Right cardiac atrium (tissue), 5 donors: ENCODE measurements at regions not wholly inside any gene's neighbourhood (a gene's known extent, or its start where the extent isn't known, plus 50 kb on each side); places are given as distances from the start of the nearest gene placed in this dataset.

Experiments
- ATAC-seq, 2 donors: fragments of 200-7000 bp; cut with Tn5 transposase; one replicate each; pipeline versions ENCODE4 v1.8.0 to v1.9.1; 2020; ENCODE audit warnings: moderate library complexity in 2 of 2, mild to moderate bottlenecking in 1 of 2
- DNase-seq, 3 donors: peaks; one replicate each; pipeline ENCODE4 v3.0.0-alpha.2; 2020
- H3K27ac ChIP-seq: one replicate; pipeline ENCODE4 v1.5.1; 2013; ENCODE audit warnings: mild to moderate bottlenecking, low read length, control low read depth, moderate library complexity
- H3K27me3 ChIP-seq: one replicate; pipeline ENCODE4 v1.6.1; 2013; ENCODE audit not compliant: control insufficient read depth, insufficient read depth
- H3K4me1 ChIP-seq: one replicate; pipeline ENCODE4 v1.6.1; 2013; ENCODE audit warnings: low read length; ENCODE audit not compliant: control insufficient read depth, insufficient read depth
- H3K4me3 ChIP-seq: one replicate; pipeline ENCODE4 v1.5.1; 2013; ENCODE audit warnings: low read length, control low read depth
- H3K9me3 ChIP-seq: one replicate; pipeline ENCODE4 v1.6.1; 2013; ENCODE audit warnings: low read length; ENCODE audit not compliant: control insufficient read depth
- WGBS: extraction: QIAGEN DNeasy Blood & Tissue Kit; methylation state at CpG from one replicate; pipeline ENCODE4 v1.1.7; 2013; 5-methylcytosine and 5-hydroxymethylcytosine counted together
- intact Hi-C, 4 donors: fragments of 100-400 bp; cut with DNase I; formaldehyde crosslinking; loops; one replicate each; pipeline versions ENCODE4 v1.11.0 to v1.14.0; 2022 to 2023
- donor health status: healthy with polysubstance abuse.
- donor health status: DM: no; HTN: yes; CAD: no.
- donor health status: DM: no; HTN: no; CAD: no.
- donor health status: DM: no; HTN: yes; CAD: no; lungs with severe emphysema.
- donor health status: DM: yes; HTN: yes; CAD: no.

DNA sequence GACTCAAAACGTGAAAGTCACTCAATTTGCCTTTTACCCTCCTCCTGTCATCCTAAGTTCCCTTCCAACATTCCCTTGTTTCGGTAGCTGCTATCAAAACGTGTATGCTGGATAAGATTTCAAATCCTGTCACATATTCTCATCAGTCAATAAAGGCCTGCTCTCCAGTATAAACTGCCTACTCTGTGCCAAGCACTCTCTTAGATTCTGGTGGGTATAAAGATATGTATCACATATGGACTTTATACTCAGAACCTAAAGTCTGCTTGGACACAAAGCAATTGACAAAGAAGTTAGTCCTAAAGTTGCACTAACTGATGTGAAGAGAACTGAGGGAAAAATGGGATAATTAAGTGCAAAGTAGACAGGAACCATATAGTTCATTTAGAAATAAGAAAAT is 476.6 kb upstream of the MARCKS start:
- WGBS: 56% methylated on average over 3 of the region's 3 CpGs

DNA sequence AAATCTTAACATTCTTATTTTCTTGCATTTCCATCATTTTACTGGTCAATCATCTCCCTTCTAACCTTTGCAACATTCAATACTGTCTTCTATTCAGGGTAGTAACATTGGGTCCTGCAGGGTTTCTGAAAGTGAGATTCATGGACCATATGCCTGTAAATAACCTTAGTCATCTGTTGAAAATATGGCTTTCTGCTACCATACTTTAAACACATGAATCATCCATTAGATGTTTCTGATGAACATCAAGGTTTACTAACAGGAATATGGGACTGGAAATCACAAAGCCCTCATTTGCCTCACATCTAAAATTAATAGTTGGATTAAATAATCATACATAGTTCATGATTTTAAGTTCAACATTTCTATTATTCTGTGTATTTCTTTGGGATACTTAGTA is 475.9 kb upstream of the MARCKS start:
- H3K4me1 ChIP-seq: no peaks in the 10 kb centered on the region
- intact Hi-C loops: no loop called here
- H3K9me3 ChIP-seq: no peaks in the 10 kb centered on the region
- ATAC-seq: no peak
- no peak for DNase-seq
- H3K27me3 ChIP-seq: no peaks in the 10 kb centered on the region
- H3K4me3 ChIP-seq: no peak overlapping the region
- H3K27ac ChIP-seq: no peak overlapping the region

More for the DNA sequence above, 476.6 kb upstream of the MARCKS start:
- Histone ChIP-seq H3K27ac (no peak overlapping the region), H3K27me3 (no peaks in the 10 kb centered on the region), H3K4me1 (no peaks in the 10 kb centered on the region), H3K9me3 (no peaks in the 10 kb centered on the region), H3K4me3 (no peak overlapping the region)
- ATAC-seq (no peak), DNase-seq (no peak)
- intact Hi-C loops: no loop called here

DNA sequence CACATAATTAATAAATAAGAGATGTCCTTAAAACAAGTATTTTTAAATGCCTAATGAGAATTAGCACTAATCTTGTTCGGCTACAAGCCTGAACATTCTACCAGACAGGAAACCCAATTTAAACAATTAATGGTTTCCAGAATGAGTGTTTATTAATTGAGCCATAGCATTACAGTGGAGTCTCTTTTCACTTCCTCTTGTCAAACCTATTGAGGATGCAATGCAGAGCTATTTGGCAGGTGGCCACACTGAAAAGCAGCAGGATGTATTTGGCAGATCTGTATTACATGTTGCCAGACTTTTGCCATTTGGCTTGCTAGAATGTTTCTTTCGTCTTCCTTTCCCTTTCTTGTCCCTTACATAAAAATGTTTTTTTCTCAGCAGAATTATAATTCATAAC is 475.2 kb upstream of the MARCKS start:
- Histone ChIP-seq H3K4me3 (no peak overlapping the region), H3K4me1 (no peaks in the 10 kb centered on the region), H3K27ac (no peak overlapping the region), H3K9me3 (no peaks in the 10 kb centered on the region), H3K27me3 (no peaks in the 10 kb centered on the region)
- 19% methylated on average over 2 of the region's 2 CpGs for WGBS
- DNase-seq: peak in 2 of 3 donors; percentile 29 to 75
- ATAC-seq: peak in 1 of 2 donors; percentile 31
- intact Hi-C loops: no loop called here

DNA sequence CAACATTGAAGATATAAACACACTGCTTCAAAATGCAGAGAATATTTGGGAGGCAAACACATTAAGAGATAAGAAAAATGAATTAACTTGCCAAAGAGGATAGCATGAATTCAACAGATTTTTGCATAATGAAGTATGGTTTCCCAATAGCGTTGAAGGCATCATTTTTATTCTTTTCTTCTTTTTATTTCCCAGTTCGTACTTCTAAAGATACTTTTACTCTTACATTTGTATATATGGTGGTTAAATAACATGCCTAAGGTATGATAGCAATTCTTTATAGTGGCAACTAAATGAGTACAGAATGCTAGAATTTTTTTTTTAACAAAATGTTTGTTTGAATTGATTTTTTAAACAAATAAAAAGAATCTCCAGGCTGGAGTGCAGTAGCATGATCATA is 473.4 kb upstream of the MARCKS start:
- Histone ChIP-seq H3K9me3 (no peaks in the 10 kb centered on the region), H3K4me3 (no peak overlapping the region), H3K27me3 (no peaks in the 10 kb centered on the region), H3K27ac (no peak overlapping the region), H3K4me1 (no peaks in the 10 kb centered on the region)
- WGBS: 62% methylated on average over 2 of the region's 2 CpGs
- intact Hi-C loops: no loop called here
- DNase-seq (no peak), ATAC-seq (no peak)

DNA sequence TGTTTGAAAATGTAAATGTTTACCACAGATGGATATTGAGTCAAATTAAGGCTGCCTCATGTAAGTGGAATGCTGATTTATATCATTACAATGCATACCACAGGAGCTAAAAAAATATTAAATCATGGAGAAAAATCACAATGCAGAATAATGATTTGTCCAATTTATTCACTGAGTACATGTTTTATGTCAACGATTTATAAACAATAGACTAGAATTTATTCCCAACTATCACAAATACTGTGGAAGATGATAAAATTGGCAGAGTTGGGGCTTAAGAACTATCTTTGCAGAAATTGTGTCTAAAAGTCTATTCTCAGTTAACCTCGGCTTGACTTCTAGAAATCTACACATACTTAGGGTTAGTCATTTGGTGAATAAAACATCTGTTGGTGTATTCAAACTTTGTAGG is 472.1 kb upstream of the MARCKS start:
- ATAC-seq (no peak), DNase-seq (no peak)
- no peaks in the 10 kb centered on the region for H3K9me3 ChIP-seq
- H3K27ac ChIP-seq: no peak overlapping the region
- intact Hi-C loops: no loop called here
- WGBS: 73% methylated on average over 2 of the region's 2 CpGs
- no peak overlapping the region for H3K4me3 ChIP-seq
- no peaks in the 10 kb centered on the region for H3K4me1 ChIP-seq
- no peaks in the 10 kb centered on the region for H3K27me3 ChIP-seq

DNA sequence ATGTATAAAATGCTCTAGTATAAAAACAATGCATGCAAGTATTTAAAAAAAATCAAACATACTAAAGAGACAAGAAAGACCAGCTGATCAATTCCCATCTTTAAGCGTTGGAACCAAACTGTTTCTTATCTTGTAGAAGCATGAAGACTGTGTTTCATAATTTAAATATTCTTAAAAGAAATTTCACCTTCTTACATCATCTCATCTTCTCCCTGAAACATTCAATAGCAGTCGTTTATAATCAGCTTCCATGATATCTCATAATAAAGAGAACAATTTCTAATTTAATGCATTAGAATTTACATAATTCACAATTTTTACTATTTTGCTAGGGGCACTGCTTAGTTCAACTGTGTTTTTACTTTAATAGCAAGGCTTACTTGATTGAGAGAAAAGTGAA is 468.1 kb upstream of the MARCKS start:
- ATAC-seq (no peak), DNase-seq (no peak)
- Histone ChIP-seq H3K27me3 (no peaks in the 10 kb centered on the region), H3K27ac (no peak overlapping the region), H3K4me1 (no peaks in the 10 kb centered on the region), H3K4me3 (no peak overlapping the region), H3K9me3 (no peaks in the 10 kb centered on the region)
- intact Hi-C loops: no loop called here
- 79% methylated on average over 2 of the region's 2 CpGs for WGBS

DNA sequence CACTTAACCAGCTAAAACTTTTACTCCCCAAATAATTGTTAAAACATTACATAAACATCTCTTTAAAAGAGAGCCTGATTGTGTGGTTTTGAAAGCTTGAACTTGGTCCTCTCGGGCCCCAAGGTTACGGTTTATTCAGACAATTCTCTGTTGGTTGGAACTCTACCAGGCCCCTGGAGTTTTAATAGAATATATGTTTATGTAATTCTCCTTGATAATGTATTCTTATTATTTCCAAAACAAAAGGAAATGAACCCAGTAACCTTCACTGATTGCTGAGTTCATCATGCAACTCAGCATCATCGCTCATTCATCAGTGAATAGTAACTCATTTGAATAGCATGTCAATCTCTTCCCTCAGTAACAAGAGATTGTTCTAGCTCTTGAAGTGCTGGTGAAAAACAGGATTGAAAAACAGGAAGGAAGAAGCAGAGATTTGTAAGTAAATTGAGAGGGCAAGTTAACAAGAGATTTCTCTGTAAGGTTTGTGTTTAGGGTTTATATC is 464.5 kb upstream of the MARCKS start:
- intact Hi-C loops: no loop called here
- 82% methylated on average over 3 of the region's 3 CpGs for WGBS
- H3K9me3 ChIP-seq: no peaks in the 10 kb centered on the region
- no peak overlapping the region for H3K27ac ChIP-seq
- no peaks in the 10 kb centered on the region for H3K27me3 ChIP-seq
- no peak for DNase-seq
- ATAC-seq: no peak
- no peak overlapping the region for H3K4me3 ChIP-seq
- H3K4me1 ChIP-seq: no peaks in the 10 kb centered on the region

DNA sequence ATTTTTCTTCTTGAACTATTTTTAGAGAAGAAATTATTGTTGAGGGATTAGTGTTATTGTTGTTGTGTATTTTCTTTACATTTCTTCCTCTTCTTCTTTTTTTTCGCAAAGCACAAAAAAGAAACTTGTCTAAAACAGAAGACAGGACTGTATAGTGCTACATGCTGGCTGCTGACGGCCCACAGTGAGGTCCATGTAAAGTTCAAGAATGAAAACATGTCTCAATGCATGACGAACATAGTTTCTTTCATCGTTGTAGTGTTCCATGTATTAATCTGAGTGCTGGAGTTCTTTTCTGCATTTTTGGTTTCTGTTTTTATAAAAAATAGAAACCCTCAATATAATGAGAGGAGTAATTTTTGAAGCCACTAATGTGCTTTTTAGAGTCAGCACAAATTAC is 462.9 kb upstream of the MARCKS start:
- WGBS: 76% methylated on average over 4 of the region's 4 CpGs
- intact Hi-C loops: no loop called here
- no peak for ATAC-seq

DNA sequence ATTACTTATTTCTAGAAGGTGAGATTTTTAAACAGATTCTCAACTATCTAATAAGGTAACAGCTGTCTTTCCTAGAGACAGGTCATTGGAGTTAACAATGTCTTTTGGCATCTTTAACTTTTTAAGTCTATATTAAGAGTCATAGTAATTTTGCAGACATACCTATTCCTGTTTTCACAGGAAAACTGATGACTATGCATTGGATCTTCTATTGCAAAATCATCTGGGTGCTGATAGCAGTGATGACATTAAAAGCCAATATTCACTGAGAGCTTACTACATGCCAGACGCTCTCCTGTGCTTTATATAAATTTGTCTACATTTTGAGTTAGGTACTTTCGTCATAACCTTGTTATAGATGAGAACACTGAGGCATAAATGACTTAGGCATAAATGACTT is 462.4 kb upstream of the MARCKS start:
- Histone ChIP-seq H3K9me3 (no peaks in the 10 kb centered on the region), H3K4me1 (no peaks in the 10 kb centered on the region), H3K27ac (no peak overlapping the region), H3K4me3 (no peak overlapping the region), H3K27me3 (no peaks in the 10 kb centered on the region)
- WGBS: 97% methylated on average over 2 of the region's 2 CpGs
- DNase-seq (no peak), ATAC-seq (no peak)
- intact Hi-C loops: no loop called here

More for the DNA sequence above, 462.9 kb upstream of the MARCKS start:
- no peaks in the 10 kb centered on the region for H3K27me3 ChIP-seq
- no peaks in the 10 kb centered on the region for H3K9me3 ChIP-seq
- H3K27ac ChIP-seq: no peak overlapping the region
- no peak overlapping the region for H3K4me3 ChIP-seq
- no peak for DNase-seq
- no peaks in the 10 kb centered on the region for H3K4me1 ChIP-seq

DNA sequence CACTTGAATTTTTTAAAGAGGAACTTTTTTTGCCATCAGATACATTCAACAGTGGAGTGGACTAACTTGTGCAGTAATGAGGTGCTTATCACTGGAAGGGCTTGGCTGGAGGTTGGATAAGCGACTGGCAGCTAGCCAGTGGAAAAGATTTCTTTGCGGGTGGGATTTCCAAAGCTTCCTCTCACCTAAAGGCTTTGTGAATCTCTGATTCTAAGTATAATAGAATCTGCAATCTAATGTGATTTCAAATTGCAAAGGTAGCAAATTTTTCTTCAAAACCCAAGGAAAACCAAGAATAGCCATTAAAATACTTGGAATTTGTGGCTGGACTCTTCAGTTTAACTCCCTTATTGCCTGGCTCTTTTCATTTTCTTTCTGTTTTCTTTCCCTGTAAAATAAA is 460.4 kb upstream of the MARCKS start:
- DNase-seq (no peak), ATAC-seq (no peak)
- no peaks in the 10 kb centered on the region for H3K9me3 ChIP-seq
- no peak overlapping the region for H3K4me3 ChIP-seq
- no peaks in the 10 kb centered on the region for H3K27me3 ChIP-seq
- intact Hi-C loops: no loop called here
- H3K4me1 ChIP-seq: no peaks in the 10 kb centered on the region
- H3K27ac ChIP-seq: no peak overlapping the region
- 22% methylated on average over 2 of the region's 2 CpGs for WGBS

DNA sequence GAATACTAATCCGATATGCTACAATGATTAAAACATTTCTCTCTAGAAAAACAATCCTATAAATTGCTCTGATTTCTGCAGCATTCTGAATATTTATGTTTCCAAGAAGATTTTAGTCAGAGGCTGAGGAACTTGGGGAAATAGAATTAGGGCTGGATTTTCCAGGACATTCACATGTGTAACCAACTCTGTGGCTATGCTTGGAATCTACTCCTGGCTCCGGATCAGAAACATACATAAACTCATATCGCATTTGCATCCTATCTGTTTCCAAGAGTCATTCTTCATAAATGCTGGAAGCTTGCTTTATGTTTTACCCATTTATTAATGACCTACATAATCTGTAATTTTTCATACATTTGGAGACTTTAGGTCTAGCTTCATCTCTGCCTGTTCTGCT is 459.9 kb upstream of the MARCKS start:
- no peaks in the 10 kb centered on the region for H3K27me3 ChIP-seq
- DNase-seq (no peak), ATAC-seq (no peak)
- no peaks in the 10 kb centered on the region for H3K9me3 ChIP-seq
- no peak overlapping the region for H3K27ac ChIP-seq
- no peaks in the 10 kb centered on the region for H3K4me1 ChIP-seq
- H3K4me3 ChIP-seq: no peak overlapping the region
- intact Hi-C loops: no loop called here
- 76% methylated on average over 3 of the region's 3 CpGs for WGBS

DNA sequence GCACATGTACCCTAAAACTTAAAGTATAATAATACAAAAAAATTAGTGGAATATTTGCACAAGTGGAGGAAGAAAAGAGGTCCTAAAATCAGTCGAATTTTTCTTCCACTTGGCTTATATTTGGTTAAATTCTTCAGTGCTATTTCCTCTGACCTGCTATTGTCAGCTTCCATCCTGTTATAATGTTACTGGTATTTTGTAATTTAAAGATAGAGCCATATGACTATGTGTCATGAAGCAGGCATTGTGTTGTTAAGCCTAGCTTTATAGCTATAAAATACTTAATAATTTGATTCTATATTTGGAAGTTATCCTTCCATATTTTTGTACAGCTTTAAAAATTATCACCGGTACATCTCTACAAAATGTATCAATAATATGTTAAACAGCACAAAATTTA is 455.9 kb upstream of the MARCKS start:
- intact Hi-C loops: no loop called here
- H3K27ac ChIP-seq: no peak overlapping the region
- DNase-seq: no peak
- no peak overlapping the region for H3K4me3 ChIP-seq
- no peaks in the 10 kb centered on the region for H3K4me1 ChIP-seq
- no peaks in the 10 kb centered on the region for H3K9me3 ChIP-seq
- H3K27me3 ChIP-seq: no peaks in the 10 kb centered on the region
- no peak for ATAC-seq
- 66% methylated on average over 2 of the region's 2 CpGs for WGBS
